H1 (cell line): ENCODE measurements at regions not wholly inside any gene's neighbourhood (a gene's known extent, or its start where the extent isn't known, plus 50 kb on each side); places are given as distances from the start of the nearest gene placed in this dataset.

Source experiments
- CTCF ChIA-PET: fragments of 300-600 bp; sonication (Branson Sonifier 250); formaldehyde crosslinking; loops from one replicate; lab custom pipeline; 2021; ENCODE audit not compliant: partially characterized antibody; lab: Charles Lee
- POLR2A ChIA-PET: fragments of 300-600 bp; sonication (Branson Sonifier 250); formaldehyde crosslinking; loops from one replicate; lab custom pipeline; 2021; ENCODE audit warnings: inconsistent platforms; ENCODE audit not compliant: partially characterized antibody; lab: Charles Lee
- DNase-seq, 2 experiments: peaks; one replicate each; pipeline versions ENCODE4 v3.0.0 to v3.0.0-alpha.2; 2010 to 2022; ENCODE audit warnings: low spot score in 2 of 2, low read depth in 1 of 2, mixed read lengths in 1 of 2
- FAIRE-seq: peaks from 2 replicates; lab custom pipeline; 2011; peaks lifted over from hg19 to GRCh38; lab: Jason Lieb, UNC
- H2AFZ ChIP-seq: 2 replicates; pipeline ENCODE4 v1.8.1; 2012; ENCODE audit warnings: low read length, inconsistent platforms
- H2AK5ac ChIP-seq: 2 replicates; pipeline ENCODE4 v1.6.1; 2013; ENCODE audit warnings: low read depth, low read length
- H2BK120ac ChIP-seq: replicated peaks from 2 replicates; pipeline ENCODE3; 2013; ENCODE audit warnings: low read depth, low read length, inconsistent platforms
- H2BK12ac ChIP-seq: 2 replicates; pipeline ENCODE4 v1.6.1; 2013; ENCODE audit warnings: low read depth, low read length
- H2BK15ac ChIP-seq: 2 replicates; pipeline ENCODE4 v1.6.1; 2013; ENCODE audit warnings: low read length
- H2BK20ac ChIP-seq: 2 replicates; pipeline ENCODE4 v1.6.1; 2013; ENCODE audit warnings: low read length
- H2BK5ac ChIP-seq: 2 replicates; pipeline ENCODE4 v1.6.1; 2013; ENCODE audit warnings: low read depth, low read length
- H3K14ac ChIP-seq: 2 replicates; pipeline ENCODE4 v1.6.1; 2013; ENCODE audit warnings: inconsistent platforms; ENCODE audit not compliant: insufficient read length
- H3K18ac ChIP-seq: 2 replicates; pipeline ENCODE4 v1.6.1; 2013; ENCODE audit warnings: low read length; ENCODE audit errors: extremely low read depth
- H3K23ac ChIP-seq: 2 replicates; pipeline ENCODE4 v1.6.1; 2013; ENCODE audit warnings: inconsistent platforms; ENCODE audit not compliant: insufficient read length
- H3K23me2 ChIP-seq: 2 replicates; pipeline ENCODE4 v1.6.1; 2013; ENCODE audit warnings: low read depth, low read length
- H3K27ac ChIP-seq: 2 replicates; pipeline ENCODE4 v1.6.1; 2011; ENCODE audit warnings: low read depth, low read length, inconsistent platforms
- H3K27me3 ChIP-seq, 4 experiments: replicated peaks in 1 of 4; 1 replicate in 1 of 4; 2 replicates in 3 of 4; pipeline versions ENCODE4 v1.6.1 to v1.8.1; 2011 to 2013; ENCODE audit warnings: low read length in 3 of 4, mild to moderate bottlenecking in 3 of 4, inconsistent platforms in 2 of 4, mixed read lengths in 2 of 4, moderate library complexity in 1 of 4; ENCODE audit not compliant: control insufficient read depth in 3 of 4, insufficient read depth in 3 of 4; ENCODE audit errors: extremely low read depth in 1 of 4
- H3K36me3 ChIP-seq, 4 experiments: 2 replicates each; pipeline versions ENCODE4 v1.6.1 to v1.8.1; 2011 to 2013; ENCODE audit warnings: mild to moderate bottlenecking in 4 of 4, low read length in 3 of 4, moderate library complexity in 2 of 4, control low read depth in 1 of 4, inconsistent platforms in 1 of 4; ENCODE audit not compliant: insufficient read depth in 4 of 4, control insufficient read depth in 2 of 4
- H3K4ac ChIP-seq: replicated peaks from 2 replicates; pipeline ENCODE3; 2013; ENCODE audit warnings: low read length, low read depth, mixed read lengths, inconsistent platforms; ENCODE audit not compliant: insufficient read length
- H3K4me1 ChIP-seq, 4 experiments: replicated peaks in 1 of 4; 1 replicate in 1 of 4; 2 replicates in 3 of 4; pipeline versions ENCODE4 v1.6.1 to v1.8.1; 2011 to 2013; ENCODE audit warnings: low read length in 3 of 4, inconsistent platforms in 2 of 4, mixed read lengths in 1 of 4; ENCODE audit not compliant: insufficient read depth in 4 of 4, control insufficient read depth in 3 of 4
- H3K4me2 ChIP-seq, 2 experiments: 2 replicates each; pipeline versions ENCODE4 v1.6.1 to v1.8.1; 2011 to 2013; ENCODE audit warnings: low read depth in 2 of 2, low read length in 2 of 2, control low read depth in 1 of 2, inconsistent platforms in 1 of 2, mild to moderate bottlenecking in 1 of 2; ENCODE audit not compliant: insufficient read depth in 1 of 2
- H3K4me3 ChIP-seq, 4 experiments: fragments of 200-600, 300-600 bp in 1 of 4; sonication (generic), shearing (Covaris generic), sonication (Bioruptor Twin) in 1 of 4; 2 replicates each; pipeline versions ENCODE4 v1.5.1 to v1.8.1; 2011 to 2016; ENCODE audit warnings: low read length in 4 of 4, low read depth in 3 of 4, control low read depth in 2 of 4, inconsistent platforms in 2 of 4, mild to moderate bottlenecking in 2 of 4, mixed read lengths in 1 of 4, moderate library complexity in 1 of 4; ENCODE audit not compliant: insufficient read depth in 2 of 4; ENCODE audit errors: extremely low read depth in 1 of 4
- H3K56ac ChIP-seq: replicated peaks from 2 replicates; pipeline ENCODE3; 2013; ENCODE audit warnings: low read depth, mild to moderate bottlenecking, mixed read lengths, low read length, inconsistent platforms; ENCODE audit not compliant: insufficient read length
- H3K79me1 ChIP-seq: 2 replicates; pipeline ENCODE4 v1.6.1; 2013; ENCODE audit warnings: low read depth, low read length, control low read depth
- H3K79me2 ChIP-seq, 2 experiments: 2 replicates each; pipeline versions ENCODE4 v1.6.1 to v1.8.1; 2012 to 2013; ENCODE audit warnings: low read length in 2 of 2, mild to moderate bottlenecking in 2 of 2, inconsistent platforms in 1 of 2; ENCODE audit not compliant: insufficient read depth in 2 of 2, control insufficient read depth in 1 of 2
- H3K9ac ChIP-seq, 4 experiments: replicated peaks in 1 of 4; 1 replicate in 1 of 4; 2 replicates in 3 of 4; pipeline versions ENCODE4 v1.6.1 to v1.8.1; 2011 to 2013; ENCODE audit warnings: low read depth in 3 of 4, low read length in 3 of 4, control low read depth in 2 of 4, mild to moderate bottlenecking in 2 of 4, moderate library complexity in 2 of 4, inconsistent platforms in 1 of 4; ENCODE audit errors: extremely low read depth in 1 of 4
- H3K9me3 ChIP-seq, 2 experiments: 2 replicates each; pipeline versions ENCODE4 v1.6.1 to v1.8.1; 2012 to 2013; ENCODE audit warnings: mild to moderate bottlenecking in 2 of 2, moderate library complexity in 2 of 2, control low read depth in 1 of 2, inconsistent platforms in 1 of 2, low read depth in 1 of 2, low read length in 1 of 2, mixed read lengths in 1 of 2; ENCODE audit not compliant: insufficient read depth in 2 of 2
- H4K20me1 ChIP-seq, 2 experiments: replicated peaks in 1 of 2; 2 replicates each; pipeline versions ENCODE3 to v1.8.1; 2011 to 2013; ENCODE audit warnings: inconsistent platforms in 2 of 2, low read length in 2 of 2, mild to moderate bottlenecking in 1 of 2; ENCODE audit not compliant: insufficient read depth in 2 of 2, control insufficient read depth in 1 of 2
- H4K5ac ChIP-seq: 2 replicates; pipeline ENCODE4 v1.6.1; 2013; ENCODE audit warnings: low read length, low read depth, mixed read lengths, inconsistent platforms; ENCODE audit not compliant: insufficient read length
- H4K8ac ChIP-seq: 2 replicates; pipeline ENCODE4 v1.8.0; 2013; ENCODE audit warnings: mild to moderate bottlenecking, moderate library complexity, low read length, inconsistent platforms; ENCODE audit not compliant: insufficient read depth; ENCODE audit errors: extremely low read depth
- H4K91ac ChIP-seq: replicated peaks from 2 replicates; pipeline ENCODE3; 2013; ENCODE audit warnings: low read length, mixed read lengths, inconsistent platforms; ENCODE audit not compliant: insufficient read length
- HDAC2 ChIP-seq, 2 experiments: fragments of 300-600 bp in 1 of 2; sonication (generic) in 1 of 2; IDR thresholded peaks; 2 replicates each; pipeline ENCODE4 v1.6.1; 2011 to 2012; ENCODE audit warnings: low read depth in 2 of 2, low read length in 2 of 2, mild to moderate bottlenecking in 2 of 2, moderate library complexity in 2 of 2, borderline replicate concordance in 1 of 2, inconsistent platforms in 1 of 2
- POU5F1 ChIP-seq: IDR thresholded peaks from 2 replicates; pipeline ENCODE4 v1.6.1; 2011; ENCODE audit warnings: low read depth, mild to moderate bottlenecking, low read length, moderate library complexity
- RFX5 ChIP-seq: IDR thresholded peaks from 2 replicates; pipeline ENCODE4 v1.6.1; 2011; ENCODE audit warnings: low read depth, low read length, improper control_type of control experiment, borderline replicate concordance
- TCF12 ChIP-seq: IDR thresholded peaks from 2 replicates; pipeline ENCODE4 v1.6.1; 2011; ENCODE audit warnings: low read depth, mild to moderate bottlenecking, low read length
- WGBS, 2 experiments: shearing (Covaris generic) in 1 of 2; methylation state at CpG; one replicate each; pipeline versions ENCODE4 v1.1.6 to v1.1.7; 2013 to 2015; ENCODE audit warnings: low lambda C conversion rate in 2 of 2, mixed read lengths in 2 of 2, inconsistent platforms in 1 of 2, low coverage in 1 of 2, missing lambda C conversion rate in 1 of 2; ENCODE audit not compliant: insufficient replicate concordance in 2 of 2, insufficient coverage in 1 of 2, insufficient read length in 1 of 2; ENCODE audit errors: extremely low coverage in 1 of 2, missing lambda C conversion rate in 1 of 2; 5-methylcytosine and 5-hydroxymethylcytosine counted together

GRCh38 chr6:40288919-40289318 lies 298.2 kb downstream of the LRFN2 start:
- POLR2A ChIA-PET: no interaction called here
- peaks cover 17 to 42% (median 32%) of the 10 kb centered on the region in 4 experiments for H3K4me1 ChIP-seq

More at GRCh38 chr6:40288919-40289318, 298.2 kb downstream of the LRFN2 start:
- Histone ChIP-seq H2BK20ac (peak overlapping the region; percentile 89; the same call in 1 of the 2 replicates), H2BK120ac (peak overlapping the region; percentile 47), H4K20me1 (no peaks in the 10 kb centered on the region), H3K27me3 (no peaks in the 10 kb centered on the region), H3K56ac (no peak overlapping the region), H3K4me3 (peak overlapping the region in 1 of 4 experiments; percentile 19; a peak in 1 of 8 replicates), H3K23me2 (peaks cover 3% of the 10 kb centered on the region; the same call in 1 of the 2 replicates), H3K4me2 (peak overlapping the region; percentile 47 to 53), H4K91ac (peak overlapping the region; percentile 82), H3K27ac (no peak overlapping the region; the same call in 1 of the 2 replicates), H2AK5ac (no peak overlapping the region), H3K23ac (no peak overlapping the region), H3K9me3 (no peaks in the 10 kb centered on the region), H2BK5ac (peak overlapping the region; percentile 88; the same call in 1 of the 2 replicates), H3K14ac (no peak overlapping the region), H3K4ac (no peak overlapping the region), H4K5ac (peak overlapping the region; percentile 8), H4K8ac (no peak overlapping the region), H2BK15ac (peak overlapping the region; percentile 62; the same call in 1 of the 2 replicates), H3K79me2 (no peaks in the 10 kb centered on the region), H3K36me3 (no peaks in the 10 kb centered on the region), H3K18ac (peak overlapping the region; percentile 76; the same call in 1 of the 2 replicates), H2BK12ac (peak overlapping the region; percentile 95; the same call in 1 of the 2 replicates), H2AFZ (no peak overlapping the region), H3K79me1 (no peaks in the 10 kb centered on the region), H3K9ac (0 out of 7 replicates have a peak overlapping the region, but pooled peaks of 1 of the 4 experiments have one; percentile 13)
- FAIRE-seq: peak; percentile 73
- CTCF ChIA-PET: no interaction called here
- 30% methylated on average over 2 of the region's 2 CpGs; no CpG with 5 or more reads in 1 of the 2 experiments for WGBS, 2 experiments
- DNase-seq: no peak
- TF ChIP-seq RFX5 (no peak), TCF12 (0 out of 2 replicates have a peak, but pooled peaks have one; percentile 9), HDAC2 (IDR thresholded peaks at IDR 0.05; ENCODE audit: borderline replicate concordance in 1 of 2, low read depth in 2 of 2, low read length in 2 of 2) (0 out of 4 replicates have a peak, but pooled peaks of 1 of the 2 experiments have one; percentile 30), POU5F1 (peak; percentile 75; the same call in 1 of the 2 replicates)
- TF ChIP-seq, all 59 proteins: peak for 3
